ENCODE measurements at regions not wholly inside any gene's neighbourhood (a gene's known extent, or its start where the extent isn't known, plus 50 kb on each side); places are given as distances from the start of the nearest gene placed in this dataset.

DNA sequence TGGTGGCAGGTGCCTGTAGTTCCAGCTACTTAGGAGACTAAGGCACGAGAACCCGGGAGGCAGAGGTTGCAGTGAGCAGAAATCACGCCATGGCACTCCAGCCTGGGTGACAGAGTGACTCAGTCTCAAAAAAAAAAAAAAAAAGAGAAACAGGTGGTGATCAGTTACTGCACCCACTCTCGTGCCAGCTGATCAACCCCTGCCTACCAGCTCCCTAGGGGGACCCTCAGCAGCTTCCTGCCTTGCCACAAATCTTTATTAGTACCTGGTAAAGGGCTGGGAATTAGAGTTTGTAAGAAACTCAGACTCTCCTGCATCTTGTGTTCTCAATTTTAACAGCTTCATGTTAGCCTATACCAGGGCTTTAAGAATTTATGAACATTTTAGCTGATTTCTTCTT is 914.9 kb downstream of the EFNA5 start:
- TF ChIP-seq, protein P1, sequence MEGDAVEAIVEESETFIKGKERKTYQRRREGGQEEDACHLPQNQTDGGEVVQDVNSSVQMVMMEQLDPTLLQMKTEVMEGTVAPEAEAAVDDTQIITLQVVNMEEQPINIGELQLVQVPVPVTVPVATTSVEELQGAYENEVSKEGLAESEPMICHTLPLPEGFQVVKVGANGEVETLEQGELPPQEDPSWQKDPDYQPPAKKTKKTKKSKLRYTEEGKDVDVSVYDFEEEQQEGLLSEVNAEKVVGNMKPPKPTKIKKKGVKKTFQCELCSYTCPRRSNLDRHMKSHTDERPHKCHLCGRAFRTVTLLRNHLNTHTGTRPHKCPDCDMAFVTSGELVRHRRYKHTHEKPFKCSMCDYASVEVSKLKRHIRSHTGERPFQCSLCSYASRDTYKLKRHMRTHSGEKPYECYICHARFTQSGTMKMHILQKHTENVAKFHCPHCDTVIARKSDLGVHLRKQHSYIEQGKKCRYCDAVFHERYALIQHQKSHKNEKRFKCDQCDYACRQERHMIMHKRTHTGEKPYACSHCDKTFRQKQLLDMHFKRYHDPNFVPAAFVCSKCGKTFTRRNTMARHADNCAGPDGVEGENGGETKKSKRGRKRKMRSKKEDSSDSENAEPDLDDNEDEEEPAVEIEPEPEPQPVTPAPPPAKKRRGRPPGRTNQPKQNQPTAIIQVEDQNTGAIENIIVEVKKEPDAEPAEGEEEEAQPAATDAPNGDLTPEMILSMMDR (IDR thresholded peaks at IDR 0.05): no peak
- no peak for TF ChIP-seq EZH2 (IDR thresholded peaks at IDR 0.05; ENCODE audit: borderline replicate concordance, insufficient read depth, low read depth, low read length, poor library complexity, severe bottlenecking)
